WTC11 (cell line): ENCODE measurements at regions not wholly inside any gene's neighbourhood (a gene's known extent, or its start where the extent isn't known, plus 50 kb on each side); places are given as distances from the start of the nearest gene placed in this dataset.

Experiments
- ATAC-seq: fragments of 200-7000 bp; cut with Tn5 transposase; 2 replicates; pipeline ENCODE4 v1.10.0; 2021; ENCODE audit warnings: mild to moderate bottlenecking, moderate library complexity
- CTCF ChIA-PET: fragments of 300-600 bp; sonication (Branson Sonifier 250); formaldehyde crosslinking; loops from one replicate; lab custom pipeline; 2021; ENCODE audit warnings: antibody characterized with exemption; lab: Charles Lee
- POLR2A ChIA-PET: fragments of 350-600 bp; sonication (Branson Sonifier 250); formaldehyde crosslinking; loops from one replicate; lab custom pipeline; 2021; ENCODE audit warnings: antibody characterized with exemption; lab: Charles Lee
- DNase-seq: peaks from one replicate; pipeline ENCODE4 v3.0.0; 2021; ENCODE audit warnings: low spot score
- H3K27ac Mint-ChIP-seq: 2 replicates; pipeline ENCODE4 v1.8.0; 2021; ENCODE audit warnings: mixed read lengths
- H3K27me3 Mint-ChIP-seq: 2 replicates; pipeline ENCODE4 v1.8.0; 2021; ENCODE audit warnings: low read depth, mild to moderate bottlenecking, moderate library complexity, mixed read lengths
- H3K36me3 Mint-ChIP-seq: 2 replicates; pipeline ENCODE4 v1.8.0; 2021; ENCODE audit warnings: mixed read lengths
- H3K4me1 Mint-ChIP-seq: 2 replicates; pipeline ENCODE4 v1.8.0; 2022; ENCODE audit warnings: mixed read lengths
- H3K4me3 Mint-ChIP-seq: 2 replicates; pipeline ENCODE4 v1.8.0; 2021; ENCODE audit warnings: mild to moderate bottlenecking, moderate library complexity, mixed read lengths
- H3K9me3 Mint-ChIP-seq: 2 replicates; pipeline ENCODE4 v1.8.0; 2021; ENCODE audit warnings: mixed read lengths
- ARID4B ChIP-seq: sonication (generic); formaldehyde crosslinking; IDR thresholded peaks from 2 replicates; pipeline ENCODE4 v1.8.0; 2023; ENCODE audit warnings: missing genetic modification reagents, mild to moderate bottlenecking, borderline replicate concordance
- ATF1 ChIP-seq: sonication (generic); formaldehyde crosslinking; IDR thresholded peaks from 2 replicates; pipeline ENCODE4 v1.8.1; 2023; ENCODE audit warnings: mild to moderate bottlenecking, moderate library complexity, missing genetic modification reagents
- ATF3 ChIP-seq: sonication (generic); formaldehyde crosslinking; conservative IDR thresholded peaks from 2 replicates; pipeline ENCODE4 v1.8.1; 2022; ENCODE audit warnings: mild to moderate bottlenecking, missing genetic modification reagents
- CBFB ChIP-seq: sonication (generic); formaldehyde crosslinking; IDR thresholded peaks from 2 replicates; pipeline ENCODE4 v1.8.1; 2022; ENCODE audit warnings: mild to moderate bottlenecking, low read depth, missing genetic modification reagents
- ELF4 ChIP-seq: sonication (generic); formaldehyde crosslinking; IDR thresholded peaks from 2 replicates; pipeline ENCODE4 v1.8.1; 2022; ENCODE audit warnings: low read depth, mild to moderate bottlenecking, moderate library complexity, missing genetic modification reagents
- FOXJ3 ChIP-seq: sonication (generic); formaldehyde crosslinking; IDR thresholded peaks from 2 replicates; pipeline ENCODE4 v1.9.0; 2021; ENCODE audit warnings: missing genetic modification reagents, mild to moderate bottlenecking, borderline replicate concordance
- FOXK1 ChIP-seq: sonication (generic); formaldehyde crosslinking; IDR thresholded peaks from 2 replicates; pipeline ENCODE4 v1.8.0; 2022; ENCODE audit warnings: mild to moderate bottlenecking, moderate library complexity, missing genetic modification reagents
- GRHL2 ChIP-seq: fragments of 250-450 bp; sonication (Bioruptor Pico); IDR thresholded peaks from 2 replicates; pipeline ENCODE4 v1.8.0; 2022; ENCODE audit warnings: mild to moderate bottlenecking, moderate library complexity; ENCODE audit not compliant: insufficient replicate concordance, severe bottlenecking
- GTF2I ChIP-seq: fragments of 250-450 bp; sonication (Bioruptor Pico); conservative IDR thresholded peaks from 2 replicates; pipeline ENCODE4 v1.4.0; 2021; ENCODE audit warnings: mild to moderate bottlenecking
- HMGXB4 ChIP-seq: sonication (generic); formaldehyde crosslinking; IDR thresholded peaks from 2 replicates; pipeline ENCODE4 v1.8.1; 2023; ENCODE audit warnings: mild to moderate bottlenecking, moderate library complexity, missing genetic modification reagents
- IRF2 ChIP-seq: sonication (generic); formaldehyde crosslinking; IDR thresholded peaks from 2 replicates; pipeline ENCODE4 v1.8.0; 2022; ENCODE audit warnings: low read depth, missing genetic modification reagents, borderline replicate concordance
- JUN ChIP-seq: sonication (generic); formaldehyde crosslinking; IDR thresholded peaks from 2 replicates; pipeline ENCODE4 v1.8.0; 2023; ENCODE audit warnings: mild to moderate bottlenecking, missing genetic modification reagents
- MAX ChIP-seq: sonication (generic); formaldehyde crosslinking; IDR thresholded peaks from 2 replicates; pipeline ENCODE4 v1.8.0; 2022; ENCODE audit warnings: mild to moderate bottlenecking, missing genetic modification reagents
- MXD4 ChIP-seq: fragments of 250-450 bp; sonication (Bioruptor Pico); IDR thresholded peaks from 2 replicates; pipeline ENCODE4 v1.8.0; 2021; ENCODE audit warnings: mild to moderate bottlenecking, moderate library complexity, borderline replicate concordance
- MYBL2 ChIP-seq: sonication (generic); formaldehyde crosslinking; IDR thresholded peaks from 2 replicates; pipeline ENCODE4 v1.8.1; 2023; ENCODE audit warnings: mild to moderate bottlenecking, moderate library complexity, missing genetic modification reagents
- NR1H2 ChIP-seq: sonication (generic); formaldehyde crosslinking; IDR thresholded peaks from 2 replicates; pipeline ENCODE4 v1.9.0; 2021; ENCODE audit warnings: mild to moderate bottlenecking, moderate library complexity, missing genetic modification reagents
- STAT6 ChIP-seq: sonication (generic); formaldehyde crosslinking; conservative IDR thresholded peaks from 2 replicates; pipeline ENCODE4 v1.8.1; 2023; ENCODE audit warnings: mild to moderate bottlenecking, low read depth, missing genetic modification reagents, moderate library complexity
- TCF7 ChIP-seq: sonication (generic); formaldehyde crosslinking; IDR thresholded peaks from 2 replicates; pipeline ENCODE4 v1.8.0; 2022; ENCODE audit warnings: mild to moderate bottlenecking, low read depth, missing genetic modification reagents, moderate library complexity
- TP53 ChIP-seq: sonication (generic); formaldehyde crosslinking; IDR thresholded peaks from 2 replicates; pipeline ENCODE4 v1.8.1; 2023; ENCODE audit warnings: mild to moderate bottlenecking, missing genetic modification reagents
- ZNF281 ChIP-seq: sonication (generic); formaldehyde crosslinking; IDR thresholded peaks from 2 replicates; pipeline ENCODE4 v1.8.0; 2023; ENCODE audit warnings: mild to moderate bottlenecking, missing genetic modification reagents
- ZNF425 ChIP-seq: fragments of 250-450 bp; sonication (Bioruptor Pico); conservative IDR thresholded peaks from 2 replicates; pipeline ENCODE4 v1.9.0; 2021; ENCODE audit warnings: mild to moderate bottlenecking

GRCh38 chr21:40929833-40930232 lies 82.9 kb upstream of the DSCAM start (continued):
- TF ChIP-seq TP53, result no peak
- TF ChIP-seq ZNF281, result no peak
- no peak for TF ChIP-seq MAX (CRISPR knock-in tag)

GRCh38 chr21:40931197-40931596 lies 84.2 kb upstream of the DSCAM start:
- H3K27me3 Mint-ChIP-seq, result peaks cover 12% of the 10 kb centered on the region
- ChIA-PET CTCF (no interaction called here), POLR2A (no interaction called here)
- no peak for DNase-seq
- peaks cover 35% of the 10 kb centered on the region for H3K36me3 Mint-ChIP-seq
- H3K4me1 Mint-ChIP-seq, result peaks cover 25% of the 10 kb centered on the region
- H3K27ac Mint-ChIP-seq, result no peak overlapping the region
- no peak for ATAC-seq
- H3K9me3 Mint-ChIP-seq, result peaks cover 51% of the 10 kb centered on the region
- no peak overlapping the region for H3K4me3 Mint-ChIP-seq
- TF ChIP-seq CBFB (no peak), ATF3 (CRISPR knock-in tag) (no peak), JUN (CRISPR knock-in tag) (no peak), ELF4 (CRISPR knock-in tag) (no peak), STAT6 (CRISPR knock-in tag) (no peak), TCF7 (no peak), GRHL2 (CRISPR knock-in tag) (no peak), ATF1 (no peak), HMGXB4 (CRISPR knock-in tag) (no peak), MYBL2 (CRISPR knock-in tag) (no peak), ZNF425 (no peak), FOXJ3 (CRISPR knock-in tag) (no peak), ARID4B (no peak), NR1H2 (no peak), MXD4 (no peak), IRF2 (no peak), FOXK1 (CRISPR knock-in tag) (no peak), GTF2I (CRISPR knock-in tag) (no peak)
